GM12875 (cell line): ENCODE measurements at regions not wholly inside any gene's neighbourhood (a gene's known extent, or its start where the extent isn't known, plus 50 kb on each side); places are given as distances from the start of the nearest gene placed in this dataset.

ENCODE experiments used
- H3K4me3 ChIP-seq: one replicate; pipeline ENCODE4 v1.5.1; 2011; ENCODE audit warnings: low read depth, low read length, control low read depth
- TF ChIP-seq, protein P1 (sequence below): IDR thresholded peaks from 2 replicates; pipeline ENCODE4 v1.5.1; 2011; ENCODE audit warnings: low read depth, mild to moderate bottlenecking, control low read depth, inconsistent platforms, low read length, moderate library complexity, borderline replicate concordance; ENCODE audit not compliant: insufficient read depth

- TF ChIP-seq, protein P1, sequence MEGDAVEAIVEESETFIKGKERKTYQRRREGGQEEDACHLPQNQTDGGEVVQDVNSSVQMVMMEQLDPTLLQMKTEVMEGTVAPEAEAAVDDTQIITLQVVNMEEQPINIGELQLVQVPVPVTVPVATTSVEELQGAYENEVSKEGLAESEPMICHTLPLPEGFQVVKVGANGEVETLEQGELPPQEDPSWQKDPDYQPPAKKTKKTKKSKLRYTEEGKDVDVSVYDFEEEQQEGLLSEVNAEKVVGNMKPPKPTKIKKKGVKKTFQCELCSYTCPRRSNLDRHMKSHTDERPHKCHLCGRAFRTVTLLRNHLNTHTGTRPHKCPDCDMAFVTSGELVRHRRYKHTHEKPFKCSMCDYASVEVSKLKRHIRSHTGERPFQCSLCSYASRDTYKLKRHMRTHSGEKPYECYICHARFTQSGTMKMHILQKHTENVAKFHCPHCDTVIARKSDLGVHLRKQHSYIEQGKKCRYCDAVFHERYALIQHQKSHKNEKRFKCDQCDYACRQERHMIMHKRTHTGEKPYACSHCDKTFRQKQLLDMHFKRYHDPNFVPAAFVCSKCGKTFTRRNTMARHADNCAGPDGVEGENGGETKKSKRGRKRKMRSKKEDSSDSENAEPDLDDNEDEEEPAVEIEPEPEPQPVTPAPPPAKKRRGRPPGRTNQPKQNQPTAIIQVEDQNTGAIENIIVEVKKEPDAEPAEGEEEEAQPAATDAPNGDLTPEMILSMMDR, result peak; percentile 87
- H3K4me3 ChIP-seq, result no peak overlapping the region
Measured at GRCh38 chr10:114879541-114880158, 58.1 kb downstream of the FHIP2A start.

DNA sequence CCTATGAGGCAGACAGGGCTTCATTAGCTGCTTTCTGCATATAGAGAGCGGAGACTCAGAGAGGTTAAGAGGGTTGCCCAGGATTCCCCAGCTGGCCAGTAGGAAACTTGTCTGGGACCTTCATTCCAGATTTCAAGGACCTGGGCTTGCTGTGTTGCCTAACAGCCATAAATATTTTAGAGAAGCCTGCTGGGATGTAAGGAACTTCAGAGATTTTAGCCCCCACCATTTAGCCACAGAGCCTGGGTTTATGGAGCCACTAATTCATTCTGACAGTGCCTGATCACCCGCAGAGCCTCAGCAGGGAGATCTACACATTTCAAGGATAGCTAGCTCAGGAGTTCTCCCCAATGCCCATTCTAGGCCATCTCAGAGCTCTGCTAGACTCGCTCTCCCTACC, 56.6 kb upstream of the TRUB1 start:
- H3K4me3 ChIP-seq, result no peak overlapping the region
- TF ChIP-seq, protein P1, result no peak

DNA sequence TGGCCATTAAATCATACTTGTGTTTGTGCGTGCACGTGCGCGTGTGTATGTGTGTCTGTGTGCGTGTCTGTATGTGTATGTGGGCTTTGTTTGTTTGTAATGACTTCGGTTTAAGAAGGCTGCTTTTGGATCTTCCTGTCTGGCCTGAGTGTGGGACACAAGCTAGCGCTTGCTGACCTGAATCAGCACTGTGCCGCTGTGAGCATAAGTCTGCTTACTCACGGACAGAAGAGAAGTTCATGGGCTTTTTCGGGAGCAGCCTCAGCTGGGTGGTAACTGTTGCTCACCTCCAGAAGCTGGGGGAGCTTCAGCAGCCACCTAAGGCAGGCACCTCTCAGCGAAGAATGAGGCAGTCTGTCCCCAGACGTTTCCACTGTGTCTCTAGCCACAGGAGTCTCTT, 56.1 kb upstream of the TRUB1 start:
- TF ChIP-seq, protein P1, result no peak
- no peak overlapping the region for H3K4me3 ChIP-seq

- TF ChIP-seq, protein P1, result no peak
- H3K4me3 ChIP-seq, result no peak overlapping the region
Measured at GRCh38 chr10:114885443-114885842, 52.6 kb upstream of the TRUB1 start.
